ENCODE measurements at regions not wholly inside any gene's neighbourhood (a gene's known extent, or its start where the extent isn't known, plus 50 kb on each side); places are given as distances from the start of the nearest gene placed in this dataset.

- Mint-ChIP-seq H3K4me3 (ENCODE audit: unreplicated experiment) (no peak overlapping the region), H3K27ac (ENCODE audit: low read depth, unreplicated experiment) (no peak overlapping the region), H3K4me1 (ENCODE audit: insufficient read depth, unreplicated experiment) (peaks cover 42% of the 10 kb centered on the region), H3K9me3 (ENCODE audit: unreplicated experiment) (no peaks in the 10 kb centered on the region), H3K36me3 (ENCODE audit: insufficient read depth, unreplicated experiment) (peaks cover 4% of the 10 kb centered on the region), H3K27me3 (ENCODE audit: insufficient read depth, unreplicated experiment) (no peaks in the 10 kb centered on the region)
- no peak for DNase-seq (ENCODE audit: unreplicated experiment)
- intact Hi-C loops (cut with micrococcal nuclease) = loop anchor here (10.0 kb wide), 1 partner anchor 368 kb away; no protein-coding TSS in a partner anchor
- no TSS peak for BruUV-seq (replicated peaks)
- TF ChIP-seq CTCF (IDR thresholded peaks at IDR 0.05; ENCODE audit: unreplicated experiment) = no peak
- ChIA-PET POLR2A (interaction anchor here (1.1 to 1.5 kb wide), 2 partner anchors 12 to 91 kb away, joined by 4 read pairs; no protein-coding TSS in a partner anchor), CTCF (interaction anchor here (0.6 to 1.2 kb wide), 3 partner anchors 172 to 280 kb away, joined by 3 to 5 read pairs (median 3); no protein-coding TSS in a partner anchor)
Observed at GRCh38 chr1:234862360-234862943, 252.5 kb upstream of the IRF2BP2 start.

GRCh38 chr1:234861761-234862160 lies 251.8 kb upstream of the IRF2BP2 start:
- BruUV-seq (replicated peaks) = no TSS peak
- Mint-ChIP-seq H3K27me3 (ENCODE audit: insufficient read depth, unreplicated experiment) (no peaks in the 10 kb centered on the region), H3K27ac (ENCODE audit: low read depth, unreplicated experiment) (no peak overlapping the region), H3K4me3 (ENCODE audit: unreplicated experiment) (no peak overlapping the region), H3K36me3 (ENCODE audit: insufficient read depth, unreplicated experiment) (peaks cover 4% of the 10 kb centered on the region), H3K4me1 (ENCODE audit: insufficient read depth, unreplicated experiment) (peaks cover 42% of the 10 kb centered on the region), H3K9me3 (ENCODE audit: unreplicated experiment) (no peaks in the 10 kb centered on the region)
- ChIA-PET CTCF (interaction anchor here (0.7 kb wide), 1 partner anchor 252 kb away, joined by 3 read pairs; no protein-coding TSS in a partner anchor), POLR2A (no interaction called here)
- intact Hi-C loops (cut with micrococcal nuclease) = loop anchor here (10.0 kb wide), 1 partner anchor 367 kb away; no protein-coding TSS in a partner anchor
- DNase-seq (ENCODE audit: unreplicated experiment) = no peak
- no peak for TF ChIP-seq CTCF (IDR thresholded peaks at IDR 0.05; ENCODE audit: unreplicated experiment)

DNA sequence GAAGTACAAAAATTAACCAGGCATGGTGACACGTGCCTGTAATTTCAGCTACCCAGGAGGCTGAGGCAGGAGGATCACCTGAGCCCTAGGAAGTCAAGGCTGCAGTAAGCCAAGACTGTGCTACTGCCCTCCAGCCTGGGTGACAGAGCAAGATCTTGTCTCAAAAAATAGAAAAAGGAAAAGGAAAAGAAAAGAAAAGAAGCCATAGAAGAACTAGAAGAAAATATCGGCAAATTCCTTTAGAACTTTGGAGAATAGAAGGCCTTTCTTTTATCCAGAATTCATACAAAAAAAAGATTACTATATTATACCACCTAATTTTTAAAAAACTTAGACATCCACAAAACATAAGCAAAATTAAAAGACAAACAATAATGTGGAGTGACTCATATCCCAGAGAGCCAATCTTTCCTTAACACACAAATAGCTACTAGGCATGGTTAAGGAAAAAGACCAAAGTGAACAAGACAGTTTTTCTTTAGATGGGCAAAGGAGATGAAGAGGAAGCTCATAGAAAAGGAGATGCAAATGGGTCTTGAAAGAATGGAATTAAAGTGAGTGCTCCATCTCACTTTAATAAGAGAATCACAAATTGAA lies 251.1 kb upstream of the IRF2BP2 start:
- H3K27ac Mint-ChIP-seq (ENCODE audit: low read depth, unreplicated experiment) = no peak overlapping the region
- no peaks in the 10 kb centered on the region for H3K27me3 Mint-ChIP-seq (ENCODE audit: insufficient read depth, unreplicated experiment)
- H3K4me3 Mint-ChIP-seq (ENCODE audit: unreplicated experiment) = no peak overlapping the region
- ChIA-PET CTCF (interaction anchor here (0.6 to 0.7 kb wide), 3 partner anchors 21 to 252 kb away, joined by 3 read pairs; no protein-coding TSS in a partner anchor), POLR2A (interaction anchor here (0.7 kb wide), 1 partner anchor 137 kb away, joined by 3 read pairs; no protein-coding TSS in a partner anchor)
- intact Hi-C loops (cut with micrococcal nuclease) = loop anchor here (10.0 kb wide), 1 partner anchor 366 kb away; no protein-coding TSS in a partner anchor
- no TSS peak for BruUV-seq (replicated peaks)
- peaks cover 35% of the 10 kb centered on the region for H3K4me1 Mint-ChIP-seq (ENCODE audit: insufficient read depth, unreplicated experiment)
- DNase-seq (ENCODE audit: unreplicated experiment) = no peak
- no peaks in the 10 kb centered on the region for H3K36me3 Mint-ChIP-seq (ENCODE audit: insufficient read depth, unreplicated experiment)
- no peak for TF ChIP-seq CTCF (IDR thresholded peaks at IDR 0.05; ENCODE audit: unreplicated experiment)
- H3K9me3 Mint-ChIP-seq (ENCODE audit: unreplicated experiment) = no peaks in the 10 kb centered on the region

- no peak for TF ChIP-seq CTCF (IDR thresholded peaks at IDR 0.05; ENCODE audit: unreplicated experiment)
- Mint-ChIP-seq H3K27ac (ENCODE audit: low read depth, unreplicated experiment) (no peak overlapping the region), H3K9me3 (ENCODE audit: unreplicated experiment) (no peaks in the 10 kb centered on the region), H3K4me3 (ENCODE audit: unreplicated experiment) (no peak overlapping the region), H3K36me3 (ENCODE audit: insufficient read depth, unreplicated experiment) (no peaks in the 10 kb centered on the region), H3K27me3 (ENCODE audit: insufficient read depth, unreplicated experiment) (no peaks in the 10 kb centered on the region), H3K4me1 (ENCODE audit: insufficient read depth, unreplicated experiment) (peaks cover 19% of the 10 kb centered on the region)
- ChIA-PET CTCF (interaction anchor here (0.6 to 1.8 kb wide), 2 partner anchors 198 to 247 kb away, joined by 3 to 5 read pairs; no protein-coding TSS in a partner anchor), POLR2A (interaction anchor here (0.5 to 1.7 kb wide), 5 partner anchors 8 to 294 kb away, joined by 3 to 6 read pairs (median 3); no protein-coding TSS in a partner anchor)
- intact Hi-C loops (cut with micrococcal nuclease) = no loop called here
- no peak for DNase-seq (ENCODE audit: unreplicated experiment)
- BruUV-seq (replicated peaks) = no TSS peak
Observed at GRCh38 chr1:234858722-234859121, 248.7 kb upstream of the IRF2BP2 start.
